Liver (tissue), 3 donors: ENCODE measurements at regions not wholly inside any gene's neighbourhood (a gene's known extent, or its start where the extent isn't known, plus 50 kb on each side); places are given as distances from the start of the nearest gene placed in this dataset.

Experiments
- EGR1 ChIP-seq, 2 donors: IDR thresholded peaks; 2 replicates each; pipeline ENCODE4 v1.6.1; 2016 to 2018; ENCODE audit warnings: antibody characterized with exemption in 2 of 2, low read depth in 2 of 2
- FOXA1 ChIP-seq: IDR thresholded peaks from 2 replicates; pipeline ENCODE4 v1.6.1; 2016; ENCODE audit warnings: antibody characterized with exemption
- GABPA ChIP-seq, 2 donors: IDR thresholded peaks in 1 of 2; conservative IDR thresholded peaks in 1 of 2; 2 replicates each; pipeline ENCODE4 v1.6.1; 2016; ENCODE audit warnings: antibody characterized with exemption in 2 of 2, mild to moderate bottlenecking in 1 of 2, moderate library complexity in 1 of 2
- HNF4A ChIP-seq, 2 donors: conservative IDR thresholded peaks; 2 replicates each; pipeline ENCODE4 v1.6.1; 2016; ENCODE audit warnings: antibody characterized with exemption in 2 of 2, mild to moderate bottlenecking in 2 of 2
- HNF4G ChIP-seq: IDR thresholded peaks from 2 replicates; pipeline ENCODE4 v1.6.1; 2016; ENCODE audit warnings: antibody characterized with exemption
- JUND ChIP-seq, 2 donors: IDR thresholded peaks; 2 replicates each; pipeline ENCODE4 v1.6.1; 2016; ENCODE audit warnings: antibody characterized with exemption in 2 of 2
- RAD21 ChIP-seq, 2 donors: IDR thresholded peaks; 2 replicates each; pipeline ENCODE4 v1.6.1; 2016; ENCODE audit warnings: antibody characterized with exemption in 2 of 2, mild to moderate bottlenecking in 2 of 2
- SP1 ChIP-seq: IDR thresholded peaks from 2 replicates; pipeline ENCODE4 v1.6.1; 2018; ENCODE audit warnings: antibody characterized with exemption, mild to moderate bottlenecking
- TAF1 ChIP-seq: conservative IDR thresholded peaks from 2 replicates; pipeline ENCODE4 v1.6.1; 2016; ENCODE audit warnings: antibody characterized with exemption, mild to moderate bottlenecking
- YY1 ChIP-seq: IDR thresholded peaks from 2 replicates; pipeline ENCODE4 v1.6.1; 2016; ENCODE audit warnings: antibody characterized with exemption, mild to moderate bottlenecking
- TF ChIP-seq, protein P1 (sequence below): fragments of 150-350 bp; IDR thresholded peaks from 2 replicates; pipeline ENCODE4 v1.5.1; 2017; ENCODE audit warnings: improper control_type of control experiment, low read depth, low read length; ENCODE audit not compliant: missing input control
- TF ChIP-seq, protein P2 (sequence below): IDR thresholded peaks from 2 replicates; pipeline ENCODE4 v1.6.1; 2016; ENCODE audit warnings: antibody characterized with exemption, mild to moderate bottlenecking
- TF ChIP-seq, protein P3 (sequence below): IDR thresholded peaks from 2 replicates; pipeline ENCODE4 v1.6.1; 2016; ENCODE audit warnings: antibody characterized with exemption
- TF ChIP-seq, protein P4 (sequence below): IDR thresholded peaks from 2 replicates; pipeline ENCODE4 v1.6.1; 2016; ENCODE audit warnings: antibody characterized with exemption
- donor health status: healthy.
- donor health status: healthy.

DNA sequence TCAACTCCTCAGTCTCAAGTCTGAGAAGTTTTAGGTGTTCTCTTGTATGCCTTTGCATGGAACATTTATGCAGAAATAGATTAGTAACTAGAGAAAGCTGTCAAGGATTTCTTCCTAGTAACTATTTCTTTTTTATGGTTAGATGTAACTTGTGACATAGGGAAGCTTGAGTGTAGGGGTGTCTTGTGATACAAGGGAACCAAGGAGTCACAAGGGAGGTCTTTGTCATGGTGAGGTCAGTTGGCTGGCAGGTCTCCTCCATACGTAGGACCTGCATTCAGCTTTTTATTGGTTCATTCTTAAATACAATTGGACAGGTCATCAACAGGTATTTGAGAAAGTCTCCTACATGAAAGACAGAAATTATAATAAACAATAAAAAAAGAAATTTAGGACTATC is 394.0 kb upstream of the CCDC196 start:
- TF ChIP-seq, protein P1, sequence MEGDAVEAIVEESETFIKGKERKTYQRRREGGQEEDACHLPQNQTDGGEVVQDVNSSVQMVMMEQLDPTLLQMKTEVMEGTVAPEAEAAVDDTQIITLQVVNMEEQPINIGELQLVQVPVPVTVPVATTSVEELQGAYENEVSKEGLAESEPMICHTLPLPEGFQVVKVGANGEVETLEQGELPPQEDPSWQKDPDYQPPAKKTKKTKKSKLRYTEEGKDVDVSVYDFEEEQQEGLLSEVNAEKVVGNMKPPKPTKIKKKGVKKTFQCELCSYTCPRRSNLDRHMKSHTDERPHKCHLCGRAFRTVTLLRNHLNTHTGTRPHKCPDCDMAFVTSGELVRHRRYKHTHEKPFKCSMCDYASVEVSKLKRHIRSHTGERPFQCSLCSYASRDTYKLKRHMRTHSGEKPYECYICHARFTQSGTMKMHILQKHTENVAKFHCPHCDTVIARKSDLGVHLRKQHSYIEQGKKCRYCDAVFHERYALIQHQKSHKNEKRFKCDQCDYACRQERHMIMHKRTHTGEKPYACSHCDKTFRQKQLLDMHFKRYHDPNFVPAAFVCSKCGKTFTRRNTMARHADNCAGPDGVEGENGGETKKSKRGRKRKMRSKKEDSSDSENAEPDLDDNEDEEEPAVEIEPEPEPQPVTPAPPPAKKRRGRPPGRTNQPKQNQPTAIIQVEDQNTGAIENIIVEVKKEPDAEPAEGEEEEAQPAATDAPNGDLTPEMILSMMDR = no peak
- TF ChIP-seq GABPA (IDR thresholded peaks at IDR 0.05 in 1 of 2, conservative IDR thresholded peaks at IDR 0.05 in 1 of 2) = no peak
- no peak for TF ChIP-seq YY1
- TF ChIP-seq, protein P2, sequence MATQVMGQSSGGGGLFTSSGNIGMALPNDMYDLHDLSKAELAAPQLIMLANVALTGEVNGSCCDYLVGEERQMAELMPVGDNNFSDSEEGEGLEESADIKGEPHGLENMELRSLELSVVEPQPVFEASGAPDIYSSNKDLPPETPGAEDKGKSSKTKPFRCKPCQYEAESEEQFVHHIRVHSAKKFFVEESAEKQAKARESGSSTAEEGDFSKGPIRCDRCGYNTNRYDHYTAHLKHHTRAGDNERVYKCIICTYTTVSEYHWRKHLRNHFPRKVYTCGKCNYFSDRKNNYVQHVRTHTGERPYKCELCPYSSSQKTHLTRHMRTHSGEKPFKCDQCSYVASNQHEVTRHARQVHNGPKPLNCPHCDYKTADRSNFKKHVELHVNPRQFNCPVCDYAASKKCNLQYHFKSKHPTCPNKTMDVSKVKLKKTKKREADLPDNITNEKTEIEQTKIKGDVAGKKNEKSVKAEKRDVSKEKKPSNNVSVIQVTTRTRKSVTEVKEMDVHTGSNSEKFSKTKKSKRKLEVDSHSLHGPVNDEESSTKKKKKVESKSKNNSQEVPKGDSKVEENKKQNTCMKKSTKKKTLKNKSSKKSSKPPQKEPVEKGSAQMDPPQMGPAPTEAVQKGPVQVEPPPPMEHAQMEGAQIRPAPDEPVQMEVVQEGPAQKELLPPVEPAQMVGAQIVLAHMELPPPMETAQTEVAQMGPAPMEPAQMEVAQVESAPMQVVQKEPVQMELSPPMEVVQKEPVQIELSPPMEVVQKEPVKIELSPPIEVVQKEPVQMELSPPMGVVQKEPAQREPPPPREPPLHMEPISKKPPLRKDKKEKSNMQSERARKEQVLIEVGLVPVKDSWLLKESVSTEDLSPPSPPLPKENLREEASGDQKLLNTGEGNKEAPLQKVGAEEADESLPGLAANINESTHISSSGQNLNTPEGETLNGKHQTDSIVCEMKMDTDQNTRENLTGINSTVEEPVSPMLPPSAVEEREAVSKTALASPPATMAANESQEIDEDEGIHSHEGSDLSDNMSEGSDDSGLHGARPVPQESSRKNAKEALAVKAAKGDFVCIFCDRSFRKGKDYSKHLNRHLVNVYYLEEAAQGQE = no peak
- TF ChIP-seq TAF1 = no peak
- TF ChIP-seq, protein P3, sequence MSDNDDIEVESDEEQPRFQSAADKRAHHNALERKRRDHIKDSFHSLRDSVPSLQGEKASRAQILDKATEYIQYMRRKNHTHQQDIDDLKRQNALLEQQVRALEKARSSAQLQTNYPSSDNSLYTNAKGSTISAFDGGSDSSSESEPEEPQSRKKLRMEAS = no peak
- TF ChIP-seq SP1 = no peak
- no peak for TF ChIP-seq RAD21 (IDR thresholded peaks at IDR 0.05)
- no peak for TF ChIP-seq FOXA1
- no peak for TF ChIP-seq HNF4G
- TF ChIP-seq EGR1 (IDR thresholded peaks at IDR 0.05; ENCODE audit: low read depth in 2 of 2) = no peak
- TF ChIP-seq JUND (IDR thresholded peaks at IDR 0.05) = no peak
- no peak for TF ChIP-seq HNF4A (conservative IDR thresholded peaks at IDR 0.05)
- TF ChIP-seq, protein P4, sequence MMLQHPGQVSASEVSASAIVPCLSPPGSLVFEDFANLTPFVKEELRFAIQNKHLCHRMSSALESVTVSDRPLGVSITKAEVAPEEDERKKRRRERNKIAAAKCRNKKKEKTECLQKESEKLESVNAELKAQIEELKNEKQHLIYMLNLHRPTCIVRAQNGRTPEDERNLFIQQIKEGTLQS = no peak
